Nephron (organoid): ENCODE measurements at regions not wholly inside any gene's neighbourhood (a gene's known extent, or its start where the extent isn't known, plus 50 kb on each side); places are given as distances from the start of the nearest gene placed in this dataset.

Source experiments
- H3K27ac Mint-ChIP-seq, 3 experiments: 2 replicates each; pipeline ENCODE4 v1.8.0; 2020; ENCODE audit warnings: mixed read lengths in 3 of 3, mild to moderate bottlenecking in 2 of 3, moderate library complexity in 1 of 3
- H3K27me3 Mint-ChIP-seq: 2 replicates; pipeline ENCODE4 v1.8.0; 2021; ENCODE audit warnings: low read depth, mild to moderate bottlenecking, moderate library complexity, mixed read lengths
- H3K36me3 Mint-ChIP-seq: 2 replicates; pipeline ENCODE4 v1.8.0; 2020; ENCODE audit warnings: low read depth, mixed read lengths
- H3K4me1 Mint-ChIP-seq: 2 replicates; pipeline ENCODE4 v1.8.0; 2020; ENCODE audit warnings: mixed read lengths
- H3K4me3 Mint-ChIP-seq, 3 experiments: 2 replicates each; pipeline ENCODE4 v1.8.0; 2020; ENCODE audit warnings: mild to moderate bottlenecking in 3 of 3, mixed read lengths in 3 of 3, moderate library complexity in 2 of 3
- H3K9me3 Mint-ChIP-seq: 2 replicates; pipeline ENCODE4 v1.8.0; 2020; ENCODE audit warnings: mixed read lengths
- CTCF ChIP-seq, 3 experiments: fragments of 200-600 bp; sonication (generic); IDR thresholded peaks; one replicate each; pipeline ENCODE4 v1.5.0; 2021; ENCODE audit warnings: antibody characterized with exemption in 3 of 3; ENCODE audit not compliant: unreplicated experiment in 3 of 3

- Mint-ChIP-seq H3K27me3 (no peaks in the 10 kb centered on the region), H3K36me3 (no peaks in the 10 kb centered on the region), H3K4me1 (no peaks in the 10 kb centered on the region), H3K27ac (no peak overlapping the region), H3K9me3 (no peaks in the 10 kb centered on the region), H3K4me3 (no peak overlapping the region)
- TF ChIP-seq CTCF (IDR thresholded peaks at IDR 0.05; ENCODE audit: unreplicated experiment in 3 of 3), result no peak
These were observed 174.7 kb upstream of the PBX1 start for GRCh38 chr1:164384262-164384661.

- H3K27me3 Mint-ChIP-seq, result no peaks in the 10 kb centered on the region
- no peak overlapping the region for H3K27ac Mint-ChIP-seq
- no peaks in the 10 kb centered on the region for H3K36me3 Mint-ChIP-seq
- no peaks in the 10 kb centered on the region for H3K4me1 Mint-ChIP-seq
- H3K9me3 Mint-ChIP-seq, result no peaks in the 10 kb centered on the region
- H3K4me3 Mint-ChIP-seq, result no peak overlapping the region
- TF ChIP-seq CTCF (IDR thresholded peaks at IDR 0.05; ENCODE audit: unreplicated experiment in 3 of 3), result no peak
These were observed 141.8 kb upstream of the PBX1 start for GRCh38 chr1:164417016-164417704.

GRCh38 chr1:164423136-164423535 is 135.8 kb upstream of the PBX1 start:
- H3K4me3 Mint-ChIP-seq, result no peak overlapping the region
- no peaks in the 10 kb centered on the region for H3K4me1 Mint-ChIP-seq
- H3K36me3 Mint-ChIP-seq, result no peaks in the 10 kb centered on the region
- no peaks in the 10 kb centered on the region for H3K27me3 Mint-ChIP-seq
- TF ChIP-seq CTCF (IDR thresholded peaks at IDR 0.05; ENCODE audit: unreplicated experiment in 3 of 3), result no peak
- no peak overlapping the region for H3K27ac Mint-ChIP-seq
- H3K9me3 Mint-ChIP-seq, result no peaks in the 10 kb centered on the region

GRCh38 chr1:164433141-164433817 is 125.7 kb upstream of the PBX1 start:
- H3K27ac Mint-ChIP-seq, result no peak overlapping the region
- TF ChIP-seq CTCF (IDR thresholded peaks at IDR 0.05; ENCODE audit: unreplicated experiment in 3 of 3), result no peak
- H3K4me1 Mint-ChIP-seq, result no peaks in the 10 kb centered on the region
- no peaks in the 10 kb centered on the region for H3K36me3 Mint-ChIP-seq
- H3K9me3 Mint-ChIP-seq, result no peaks in the 10 kb centered on the region
- H3K27me3 Mint-ChIP-seq, result peaks cover 5% of the 10 kb centered on the region
- H3K4me3 Mint-ChIP-seq, result no peak overlapping the region

- peaks cover under 1% of the 10 kb centered on the region for H3K27me3 Mint-ChIP-seq
- H3K9me3 Mint-ChIP-seq, result no peaks in the 10 kb centered on the region
- no peaks in the 10 kb centered on the region for H3K4me1 Mint-ChIP-seq
- no peak overlapping the region for H3K27ac Mint-ChIP-seq
- no peak for TF ChIP-seq CTCF (IDR thresholded peaks at IDR 0.05; ENCODE audit: unreplicated experiment in 3 of 3)
- no peaks in the 10 kb centered on the region for H3K36me3 Mint-ChIP-seq
- no peak overlapping the region for H3K4me3 Mint-ChIP-seq
These were observed 125.2 kb upstream of the PBX1 start for GRCh38 chr1:164433818-164434170.

GRCh38 chr1:164440232-164440631 is 118.8 kb upstream of the PBX1 start:
- H3K27me3 Mint-ChIP-seq, result no peaks in the 10 kb centered on the region
- H3K4me1 Mint-ChIP-seq, result peaks cover 4% of the 10 kb centered on the region
- peak overlapping the region; percentile 8 to 52 (median 51) for H3K27ac Mint-ChIP-seq
- H3K36me3 Mint-ChIP-seq, result no peaks in the 10 kb centered on the region
- peak in 2 of 3 experiments; percentile 36 to 42 for TF ChIP-seq CTCF (IDR thresholded peaks at IDR 0.05; ENCODE audit: unreplicated experiment in 3 of 3)
- no peaks in the 10 kb centered on the region for H3K9me3 Mint-ChIP-seq
- no peak overlapping the region for H3K4me3 Mint-ChIP-seq
